ENCODE measurements at regions not wholly inside any gene's neighbourhood (a gene's known extent, or its start where the extent isn't known, plus 50 kb on each side); places are given as distances from the start of the nearest gene placed in this dataset.
"Not testable (repeated sequence)": the region's sequence is repeated elsewhere in the genome, so short reads cannot be mapped to it uniquely, and the experiment has no call there.

DNA sequence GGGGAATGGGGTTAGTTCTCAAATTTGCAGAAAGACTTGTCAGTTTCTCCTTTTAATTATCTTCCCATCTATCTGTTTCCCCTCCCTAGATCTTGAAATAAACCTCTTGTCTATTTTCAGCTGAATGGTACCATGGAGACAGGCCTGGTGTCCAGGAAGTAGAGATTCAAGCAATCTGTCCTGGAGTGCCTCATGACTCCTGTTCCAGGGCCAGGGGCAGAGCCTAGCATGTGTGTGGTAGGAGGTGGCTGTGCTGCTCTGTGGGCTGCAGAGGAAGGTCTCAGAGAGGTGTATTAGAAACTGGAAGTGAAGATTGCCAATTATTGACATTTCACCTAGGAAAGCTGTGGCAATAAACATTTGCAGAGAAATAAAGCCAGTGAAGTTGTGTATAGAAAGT is 175.8 kb upstream of the ATP10B start:
- no peak for DNase-seq

DNA sequence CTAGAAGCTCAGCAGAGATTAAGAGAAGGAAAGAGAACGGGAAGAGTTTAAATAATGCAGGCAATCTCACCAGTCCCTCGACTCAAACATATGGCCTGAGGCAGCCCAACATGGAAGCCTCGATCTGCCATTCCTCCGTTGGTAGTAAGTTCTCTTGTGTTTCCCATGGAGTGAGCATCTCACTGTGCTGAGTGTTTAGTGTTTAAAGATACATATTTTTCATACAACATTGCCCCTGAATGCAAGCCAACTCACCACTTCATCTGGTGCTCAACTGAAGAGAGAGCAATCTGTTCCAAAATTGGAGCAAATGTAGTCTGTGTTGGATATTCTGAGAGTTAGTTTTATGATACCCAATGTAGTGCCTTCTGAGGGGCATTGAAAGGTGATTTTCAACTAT is 171.5 kb upstream of the ATP10B start:
- no peak for DNase-seq

DNA sequence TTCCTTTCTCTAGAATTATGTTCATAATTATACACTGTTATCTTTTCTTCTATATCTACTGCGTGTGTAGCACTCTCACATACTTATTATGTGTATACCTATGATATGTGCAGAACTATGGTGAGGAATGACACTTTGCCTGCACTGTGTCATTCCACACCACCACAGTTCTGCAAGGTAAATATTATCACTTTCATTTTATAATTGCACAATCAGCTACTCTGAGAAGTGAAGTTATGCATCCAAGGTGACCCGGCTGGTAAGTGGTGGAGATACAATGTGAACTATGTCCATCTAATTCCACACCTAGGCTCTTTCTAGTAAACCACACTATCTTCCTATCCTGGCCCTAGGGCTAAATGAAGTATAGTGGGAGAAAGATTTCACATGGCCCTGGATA is 170.1 kb upstream of the ATP10B start:
- no peak for DNase-seq

DNA sequence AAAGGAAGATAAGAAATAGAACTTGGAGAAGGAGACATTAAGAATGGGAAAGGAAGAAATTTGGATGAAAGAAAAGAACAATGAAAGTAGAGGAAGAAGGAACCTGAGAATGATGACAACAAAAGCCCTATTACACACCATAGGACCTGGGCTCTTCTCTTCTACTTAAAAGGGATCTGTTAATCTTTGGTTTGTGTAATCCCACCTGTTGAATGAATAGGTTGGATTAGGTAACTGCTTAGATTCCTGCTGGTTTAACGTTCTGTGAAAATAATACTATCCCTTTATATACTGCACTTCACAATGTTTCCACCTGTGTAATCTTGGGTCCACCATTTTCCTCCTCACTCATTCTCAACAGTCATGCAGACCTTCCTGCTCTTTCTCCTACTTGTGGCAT is 157.8 kb upstream of the ATP10B start:
- DNase-seq: no peak

DNA sequence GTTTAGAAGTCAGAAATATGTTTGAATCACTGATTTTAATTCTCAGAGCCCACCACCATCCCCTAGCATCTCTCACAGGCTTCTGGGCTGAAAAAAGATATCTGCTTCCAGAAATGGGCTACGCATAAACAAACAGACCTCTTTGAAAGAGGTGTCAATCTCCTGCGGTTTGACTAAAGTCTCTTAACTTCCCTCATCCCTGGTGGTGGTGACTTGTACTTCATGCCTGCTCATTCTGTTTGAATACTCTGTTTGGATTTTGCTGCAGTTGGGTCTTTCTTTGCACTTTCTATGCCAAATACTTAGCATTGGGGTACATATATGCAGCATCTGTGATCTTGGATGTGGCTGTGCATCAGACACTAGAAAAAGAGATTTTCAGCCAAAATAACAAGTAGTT is 157.2 kb upstream of the ATP10B start:
- DNase-seq: no peak

DNA sequence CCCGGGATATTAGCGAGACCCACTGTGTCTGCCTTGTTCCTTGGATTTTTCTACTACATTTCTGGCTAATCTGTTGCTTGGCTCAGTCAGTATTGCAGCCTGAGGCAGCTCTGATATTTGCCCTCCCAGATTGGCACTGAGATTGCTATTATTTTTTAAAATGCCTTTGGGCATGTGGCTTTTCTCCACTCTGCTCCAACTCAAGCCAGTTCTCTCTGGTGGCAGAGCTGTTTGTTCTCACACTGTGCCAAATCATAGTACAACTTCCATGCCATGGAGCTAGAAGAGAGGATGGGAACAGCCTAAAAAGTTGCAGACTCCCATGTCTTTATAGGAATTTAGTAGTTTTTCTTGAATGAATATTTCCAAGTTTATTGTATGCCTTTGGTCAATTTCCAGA is 155.9 kb upstream of the ATP10B start:
- DNase-seq: no peak

DNA sequence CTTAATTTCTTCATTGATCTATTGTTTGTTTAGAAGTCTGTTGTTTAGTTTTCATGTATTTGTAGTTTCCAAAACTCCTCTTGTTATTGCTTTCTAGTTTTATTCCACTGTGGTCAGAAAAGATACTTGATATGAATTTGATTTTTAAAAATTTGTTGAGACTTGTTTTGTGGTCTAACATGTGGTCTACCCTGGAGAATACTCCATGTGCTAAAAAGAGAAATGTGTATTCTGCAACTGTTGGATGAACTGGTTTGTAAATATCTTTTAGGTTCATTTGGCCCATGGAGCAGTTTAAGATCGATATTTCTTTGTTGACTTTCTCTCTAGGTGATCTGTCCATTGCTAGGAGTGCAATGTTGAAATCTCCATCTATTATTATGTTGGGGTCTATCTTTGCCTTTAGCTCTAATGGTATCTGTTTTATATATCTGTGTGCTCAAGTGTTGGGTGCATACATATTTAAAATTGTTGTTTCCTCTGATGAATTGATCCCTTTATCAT is 150.6 kb upstream of the ATP10B start:
- peak; percentile 2 for DNase-seq

DNA sequence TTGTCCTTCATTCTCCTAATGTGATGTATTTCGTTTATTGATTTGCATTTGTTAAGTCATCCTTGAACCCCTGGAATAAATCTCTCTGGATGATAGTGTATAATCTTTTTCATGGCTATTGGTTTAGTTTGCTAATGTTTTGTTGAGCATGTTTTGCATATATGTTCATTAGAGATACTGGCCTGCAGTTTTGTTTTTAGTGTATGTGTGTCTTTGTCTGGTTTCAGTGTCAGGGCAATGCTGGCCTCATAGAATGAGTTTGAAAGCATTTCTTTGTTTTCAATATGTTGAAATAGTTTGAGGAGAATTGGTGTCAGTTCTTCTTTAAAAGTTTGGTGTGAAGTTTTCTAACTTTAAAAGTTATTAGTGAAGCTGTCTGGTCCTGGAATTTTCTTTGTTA is 149.6 kb upstream of the ATP10B start:
- DNase-seq: no peak

DNA sequence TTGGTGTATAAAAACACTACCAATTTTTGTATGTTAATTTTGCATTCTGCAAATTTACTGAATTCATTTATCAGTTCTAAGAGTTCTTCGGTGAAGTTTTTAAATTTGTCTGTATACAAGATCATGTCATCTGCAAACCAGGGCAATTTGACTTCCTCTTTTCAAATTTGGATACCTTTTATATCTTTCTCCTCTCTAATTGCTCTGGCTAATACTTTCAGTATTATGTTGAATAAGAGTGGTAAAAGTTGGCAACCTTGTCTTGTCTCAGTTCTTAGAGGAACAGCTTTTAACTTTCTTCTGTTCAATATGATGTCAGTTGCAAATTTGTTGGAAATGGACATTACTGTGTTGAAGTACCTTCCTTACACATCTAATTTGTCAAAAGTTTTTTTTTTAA is 149.1 kb upstream of the ATP10B start:
- DNase-seq: not testable (repeated sequence)

DNA sequence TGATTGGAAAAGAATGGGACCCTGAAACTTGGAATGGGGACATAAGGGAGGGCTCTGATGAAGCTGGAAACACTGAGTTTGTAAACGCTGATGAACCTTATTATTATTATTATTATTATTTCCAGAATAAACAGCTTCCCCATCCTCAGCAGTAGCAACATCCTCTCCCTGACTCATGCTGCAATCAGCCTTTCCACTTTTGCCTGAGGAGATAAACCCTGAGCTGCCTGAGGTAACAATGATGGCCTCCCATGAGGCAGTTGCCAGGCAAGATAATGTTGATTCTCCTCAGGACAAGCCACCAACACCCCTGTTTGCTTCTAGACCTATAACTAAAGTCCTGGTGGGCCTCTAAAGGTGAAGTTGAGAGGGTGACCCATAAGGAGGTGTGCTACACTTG is 139.2 kb upstream of the ATP10B start:
- DNase-seq: no peak

DNA sequence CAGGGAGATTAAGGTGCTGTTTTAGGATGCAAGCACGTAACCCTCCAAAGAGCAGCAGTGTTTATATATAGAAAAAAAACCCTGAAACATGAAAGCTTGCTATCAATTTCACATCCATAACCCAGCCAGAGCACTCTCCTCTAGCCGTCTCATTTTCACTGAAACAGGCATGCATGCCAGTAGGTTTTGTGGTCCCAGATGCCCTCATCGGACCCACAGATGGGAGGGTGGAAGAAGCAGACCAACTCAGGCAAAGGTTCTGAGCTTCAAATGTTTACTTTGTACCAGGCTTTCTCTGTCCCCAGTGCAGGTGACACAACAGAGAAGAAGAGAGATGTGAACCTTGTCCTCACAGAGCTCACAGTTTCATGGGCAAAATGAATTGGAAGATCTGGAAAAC is 127.4 kb upstream of the ATP10B start:
- DNase-seq: no peak

DNA sequence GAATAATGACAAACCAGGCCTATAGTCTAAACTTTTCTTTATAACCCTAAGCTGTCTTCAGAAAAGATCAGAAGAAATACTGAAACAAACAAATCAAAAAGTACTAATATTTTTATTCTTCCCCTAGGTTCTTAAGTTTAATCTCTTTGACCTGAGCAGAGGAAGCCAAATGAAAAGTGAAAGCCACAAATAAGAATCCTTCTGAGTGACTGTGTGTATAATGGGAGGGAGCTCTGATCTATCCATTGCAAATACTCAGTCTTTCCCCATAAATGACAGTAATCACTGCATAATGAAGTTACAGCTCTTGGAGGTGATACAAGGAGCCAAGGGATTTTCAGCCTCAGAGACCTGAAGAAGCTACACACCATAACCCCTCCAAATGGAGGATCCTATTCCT is 126.9 kb upstream of the ATP10B start:
- no peak for DNase-seq

DNA sequence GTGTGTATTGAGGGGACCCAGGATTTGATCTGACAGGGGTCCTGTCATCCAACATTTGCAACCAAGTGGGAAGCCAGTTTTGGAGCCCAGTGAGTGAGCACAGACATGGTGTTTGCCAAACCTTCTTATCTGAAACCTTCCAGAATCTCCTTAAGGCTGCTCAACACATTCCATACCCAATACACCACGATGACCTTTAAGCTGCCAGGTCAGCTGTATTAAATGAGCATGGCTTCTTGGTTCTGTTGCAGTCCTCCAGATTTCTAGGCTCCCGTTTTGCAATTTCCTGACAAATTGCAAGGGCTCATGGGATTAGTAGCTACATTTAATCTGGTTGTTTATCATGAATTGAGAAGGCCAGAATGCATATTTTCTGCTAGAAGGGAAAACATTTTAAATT is 124.2 kb upstream of the ATP10B start:
- no peak for DNase-seq

DNA sequence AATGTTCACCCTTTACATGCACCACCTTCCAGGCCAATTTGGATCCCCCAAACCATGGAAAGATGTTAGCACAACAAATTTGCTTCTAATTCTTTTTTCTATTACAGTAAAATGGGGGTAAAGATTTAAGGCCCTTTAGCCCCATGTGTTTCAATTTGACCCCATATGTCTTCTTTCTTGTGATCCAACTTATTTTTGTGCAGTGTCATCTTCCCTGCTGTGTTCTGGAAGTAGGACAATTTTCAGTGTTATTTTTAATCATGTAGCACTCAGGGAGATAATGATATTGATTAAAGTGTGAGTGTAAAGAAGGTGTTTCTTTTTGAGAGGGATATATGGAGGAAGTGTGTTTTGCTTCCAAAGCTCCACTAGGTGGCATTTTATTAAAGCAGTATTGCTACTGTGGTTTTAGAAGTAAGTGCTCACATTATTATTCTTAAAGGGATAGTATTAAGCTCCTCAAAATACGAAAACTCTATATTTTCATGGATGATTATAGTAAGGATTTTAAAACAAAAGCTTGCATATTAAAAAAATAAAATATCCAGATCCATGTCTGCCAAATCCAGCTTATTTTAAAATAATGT is 118.7 kb upstream of the ATP10B start:
- DNase-seq: no peak

DNA sequence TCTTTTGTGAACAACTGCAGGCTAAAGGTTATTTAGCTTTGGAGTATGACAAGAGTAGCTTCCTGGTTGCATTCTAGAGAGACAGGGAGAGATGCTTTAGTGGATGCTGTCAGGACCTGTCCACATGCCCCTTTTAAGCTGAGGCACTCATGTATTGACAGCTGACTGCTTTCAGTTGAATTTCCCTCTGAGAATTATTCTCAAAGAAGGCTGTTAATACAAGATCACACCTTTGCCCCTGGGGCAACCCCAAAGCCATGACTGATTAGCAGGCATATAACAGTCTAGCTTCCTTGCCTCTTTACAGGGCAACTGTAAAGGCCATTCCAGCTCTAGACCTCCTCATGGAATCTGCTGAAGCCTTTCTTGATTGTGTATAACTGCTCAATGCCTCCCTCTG is 117.6 kb upstream of the ATP10B start:
- DNase-seq: no peak

DNA sequence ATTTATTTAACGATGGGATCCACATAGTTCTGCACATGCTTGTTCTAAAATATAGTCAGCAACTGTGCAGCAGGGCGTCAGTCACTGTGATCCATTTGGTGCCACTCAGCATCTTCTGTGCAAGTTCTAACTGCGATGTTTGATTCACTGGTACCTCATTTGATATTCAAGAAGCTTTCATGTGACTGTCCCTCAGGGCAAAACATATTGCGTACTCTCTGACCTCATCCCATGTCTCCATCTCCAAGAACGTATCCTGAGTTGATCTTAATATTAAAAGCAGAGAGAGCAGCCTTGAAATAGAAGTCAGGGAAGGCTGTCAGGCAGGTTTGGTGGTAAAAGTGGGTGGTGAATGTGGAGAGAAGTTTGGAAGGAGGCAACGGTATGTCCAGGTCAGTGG is 116.5 kb upstream of the ATP10B start:
- DNase-seq: no peak

DNA sequence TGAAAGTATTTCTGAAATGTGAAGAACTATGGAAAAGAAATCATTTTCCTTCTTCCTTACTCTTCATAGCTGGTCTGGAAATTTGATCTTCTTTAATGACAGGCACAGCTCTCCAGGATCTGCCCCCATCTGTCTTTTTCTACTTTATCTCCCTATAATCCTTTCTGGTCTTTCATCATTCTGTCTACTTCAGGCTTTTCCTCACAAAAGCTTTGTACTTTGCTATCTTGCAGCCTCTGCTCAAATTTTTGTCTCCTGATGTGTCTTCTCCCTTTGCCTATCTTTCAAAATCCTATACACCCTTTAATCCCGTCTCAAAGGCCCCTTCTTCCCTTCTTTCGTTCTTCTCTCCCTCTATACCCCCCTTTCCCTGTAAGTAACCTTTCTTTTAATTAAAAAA is 114.9 kb upstream of the ATP10B start:
- DNase-seq: no peak

DNA sequence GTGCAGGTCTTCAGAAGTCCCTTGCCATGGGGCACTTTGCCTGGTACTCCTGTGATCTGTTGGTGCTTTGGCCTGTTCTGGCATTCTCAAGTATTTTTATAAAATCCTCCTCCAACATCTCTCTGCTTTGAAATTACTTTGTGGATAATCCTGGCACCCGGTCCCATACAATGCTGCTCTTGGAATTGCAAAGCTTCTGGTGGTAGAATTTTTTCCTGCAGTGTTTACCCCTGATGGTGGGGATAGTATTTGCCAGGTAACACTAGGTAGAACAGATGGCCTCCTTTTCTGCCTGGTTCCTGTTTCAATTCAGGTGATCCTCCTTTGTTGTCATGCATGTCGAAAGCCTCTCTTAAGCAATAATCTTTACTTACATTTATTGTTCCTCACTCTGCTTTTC is 109.8 kb upstream of the ATP10B start:
- DNase-seq: no peak

DNA sequence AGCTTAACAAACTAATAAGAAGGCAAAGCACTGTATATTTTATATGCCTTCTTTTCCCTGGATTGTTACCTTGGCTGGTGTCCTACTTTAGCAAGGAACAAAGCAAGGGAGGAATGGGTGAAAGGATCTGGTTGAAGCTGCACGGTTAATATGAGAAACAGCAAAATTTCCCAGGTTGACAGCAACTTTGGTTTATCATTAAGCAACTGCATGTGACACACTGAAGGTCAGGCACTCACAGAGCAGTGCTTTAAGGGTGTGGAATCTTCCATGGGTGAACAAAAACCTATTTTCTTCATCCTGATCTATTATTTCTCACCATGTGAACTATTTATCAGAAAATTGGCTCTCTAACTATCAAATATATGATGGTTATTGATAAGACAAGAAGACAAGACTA is 109.0 kb upstream of the ATP10B start:
- no peak for DNase-seq

DNA sequence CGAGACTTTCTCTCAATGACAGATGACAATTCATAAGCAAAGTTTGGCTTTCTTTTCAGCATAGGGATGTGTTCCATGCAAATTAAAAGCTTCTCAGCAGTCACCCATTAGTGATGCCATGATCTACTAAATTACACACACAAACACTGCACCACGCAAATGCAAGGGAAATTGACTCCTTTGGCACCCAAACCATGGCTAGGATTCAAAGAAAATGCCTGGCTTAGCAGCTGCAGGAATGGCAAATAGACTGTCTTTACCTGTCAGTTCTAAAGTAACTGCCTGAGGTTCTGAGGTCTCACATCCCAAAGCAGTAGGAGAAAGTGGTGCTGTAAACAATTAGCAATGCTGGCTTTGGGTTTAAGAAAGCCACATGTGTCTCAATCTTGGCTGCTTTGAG is 108.6 kb upstream of the ATP10B start:
- DNase-seq: no peak

DNA sequence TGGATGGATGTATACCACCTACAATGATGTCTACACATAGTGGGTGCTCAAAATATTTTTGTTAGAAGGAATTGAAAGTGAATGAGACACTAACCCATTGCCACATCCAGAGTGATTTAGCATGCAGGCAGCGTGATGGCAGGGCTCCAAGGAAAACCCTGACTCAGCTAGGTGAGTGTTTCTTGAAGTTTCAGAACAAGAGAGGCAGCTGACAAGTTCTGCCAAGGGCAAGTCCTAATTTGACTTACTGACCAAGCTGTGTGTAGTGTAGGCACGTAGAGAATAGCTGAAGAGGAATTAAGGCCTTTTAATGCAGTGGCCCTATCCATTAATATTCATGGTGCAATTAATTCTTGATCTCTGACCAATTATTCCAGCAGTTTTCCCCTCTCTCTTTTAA is 107.8 kb upstream of the ATP10B start:
- DNase-seq: no peak

DNA sequence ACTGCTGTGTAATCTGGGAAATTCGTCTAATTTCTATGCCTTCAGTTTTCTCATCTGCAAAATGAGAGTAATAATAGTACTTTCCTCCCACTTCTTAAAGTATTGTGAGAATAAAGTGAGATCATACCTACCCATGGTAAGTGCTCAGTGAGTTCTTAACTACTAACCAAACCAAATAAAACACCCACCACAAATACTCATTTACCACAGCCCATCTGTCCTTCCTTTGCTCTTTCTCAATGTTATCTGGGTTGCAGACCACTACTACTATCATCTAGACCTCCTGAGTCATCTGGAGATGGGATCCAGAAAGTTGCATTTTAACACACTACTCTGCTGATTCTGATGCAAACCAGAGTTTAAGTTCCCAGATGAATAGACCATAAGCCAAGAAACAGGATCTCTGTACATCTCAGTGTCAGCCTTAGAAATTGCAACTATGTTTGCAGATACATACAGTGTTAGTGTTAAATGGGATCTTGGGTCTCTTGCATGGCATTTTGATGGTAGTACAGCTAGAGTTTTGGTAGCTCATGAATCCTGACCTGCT is 105.4 kb upstream of the ATP10B start:
- DNase-seq: no peak

DNA sequence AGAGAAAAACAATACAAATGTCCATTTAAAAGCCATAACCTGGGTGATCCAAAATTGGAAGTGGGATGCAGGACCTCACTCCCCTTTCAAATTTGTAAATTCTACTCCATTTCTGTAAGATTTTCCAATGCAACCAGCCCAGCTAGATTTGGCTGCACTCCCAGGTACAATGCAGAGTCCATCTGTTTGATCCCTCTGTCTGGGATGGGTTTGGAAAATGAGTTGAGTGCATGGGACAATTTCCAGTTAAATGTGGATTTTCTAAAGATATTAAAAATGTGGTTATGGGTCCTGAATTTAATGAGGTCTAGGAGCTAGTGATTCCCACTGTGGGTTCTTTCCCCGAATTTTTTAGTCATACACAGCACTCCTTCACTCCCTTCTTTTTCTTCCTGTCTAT is 104.0 kb upstream of the ATP10B start:
- no peak for DNase-seq

DNA sequence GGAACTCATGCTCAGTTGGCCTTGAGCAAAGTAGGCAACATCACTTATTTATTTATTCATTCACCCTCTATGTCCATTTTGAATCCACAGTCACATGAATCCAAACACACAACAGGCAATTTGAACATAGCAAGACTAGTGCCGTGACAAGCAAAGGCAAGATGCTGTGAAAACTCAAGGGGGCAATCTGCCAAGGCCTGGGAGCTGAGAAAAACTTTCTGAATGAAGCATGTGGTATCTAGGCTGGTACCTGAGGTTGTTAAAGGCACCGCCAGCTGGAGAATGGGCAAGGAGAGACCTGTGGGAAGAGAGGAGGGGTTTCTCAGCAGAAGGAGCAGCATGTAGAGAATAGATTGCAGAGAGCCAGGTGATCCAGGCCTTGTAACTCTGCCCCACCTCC is 98.3 kb upstream of the ATP10B start:
- DNase-seq: no peak

DNA sequence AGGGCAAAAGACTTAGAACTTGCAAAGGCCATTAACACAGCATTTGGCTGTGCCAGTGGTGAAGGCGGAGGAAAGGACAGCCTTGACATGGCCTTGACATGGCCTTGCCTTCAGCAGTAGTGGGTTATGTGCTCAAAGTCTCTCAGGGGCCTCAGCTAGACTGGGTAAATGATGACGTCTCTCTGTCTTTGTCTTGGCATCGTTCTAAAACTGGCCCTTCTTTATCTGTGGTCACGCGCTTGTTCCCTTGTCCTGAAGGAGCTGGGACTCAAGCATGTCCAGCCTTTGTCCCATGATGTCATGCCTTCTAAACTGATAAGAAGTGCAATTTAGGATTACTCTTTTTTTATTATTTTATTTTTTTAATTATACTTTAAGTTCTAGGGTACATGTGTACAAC is 88.7 kb upstream of the ATP10B start:
- DNase-seq: no peak

DNA sequence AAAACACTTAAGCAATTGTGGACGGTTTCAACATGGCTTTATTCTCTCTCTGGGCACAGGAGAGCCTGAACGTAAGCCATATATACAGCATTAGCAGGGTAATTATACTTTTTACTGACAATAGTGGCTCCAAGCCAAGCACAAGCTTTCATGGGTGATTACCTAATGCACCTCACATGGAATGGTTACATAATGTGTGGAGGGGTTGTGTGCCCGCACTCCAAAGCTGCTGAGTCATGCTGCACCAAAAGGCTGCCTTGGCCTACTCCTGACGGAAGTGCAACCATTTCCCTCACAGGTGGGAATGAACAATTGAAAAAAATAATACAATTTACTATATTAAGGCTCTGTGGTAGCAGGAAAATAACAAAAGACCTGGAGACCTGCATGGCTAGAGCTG is 86.5 kb upstream of the ATP10B start:
- no peak for DNase-seq

All from NCI-H146 (cell line).